GM12872 (cell line): ENCODE measurements at regions not wholly inside any gene's neighbourhood (a gene's known extent, or its start where the extent isn't known, plus 50 kb on each side); places are given as distances from the start of the nearest gene placed in this dataset.
A peak's percentile ranks its signal among the peaks of the same experiment; 100 is the strongest.

ENCODE experiments used
- CTCF ChIP-seq: IDR thresholded peaks from 3 replicates; pipeline ENCODE4 v1.5.1; 2011; ENCODE audit warnings: low read depth, mild to moderate bottlenecking, low read length, moderate library complexity; ENCODE audit not compliant: insufficient read depth

GRCh38 chr4:159758061-159758460 lies 655.2 kb downstream of the RAPGEF2 start:
- TF ChIP-seq CTCF = no peak

GRCh38 chr4:159762672-159763071 lies 659.8 kb downstream of the RAPGEF2 start:
- TF ChIP-seq CTCF = no peak

GRCh38 chr4:159764343-159764952 lies 661.6 kb downstream of the RAPGEF2 start:
- peak; percentile 52; the same call in 2 of the 3 replicates for TF ChIP-seq CTCF

- no peak for TF ChIP-seq CTCF
Observed at GRCh38 chr4:159765382-159765781, 662.5 kb downstream of the RAPGEF2 start.

GRCh38 chr4:159766241-159766640 lies 663.4 kb downstream of the RAPGEF2 start:
- no peak for TF ChIP-seq CTCF

GRCh38 chr4:159767406-159767805 lies 664.5 kb downstream of the RAPGEF2 start:
- no peak for TF ChIP-seq CTCF

GRCh38 chr4:159768016-159768415 lies 665.1 kb downstream of the RAPGEF2 start:
- TF ChIP-seq CTCF = no peak
